Heart left ventricle (tissue), 16 donors: ENCODE measurements at regions not wholly inside any gene's neighbourhood (a gene's known extent, or its start where the extent isn't known, plus 50 kb on each side); places are given as distances from the start of the nearest gene placed in this dataset.

Experiments used
- ATAC-seq, 4 donors: fragments of 200-7000 bp; cut with Tn5 transposase; one replicate each; pipeline ENCODE4 v1.9.1; 2020 to 2022; ENCODE audit warnings: moderate library complexity in 4 of 4, mild to moderate bottlenecking in 3 of 4, moderate number of reproducible peaks in 1 of 4
- DNase-seq, 5 donors: peaks; one replicate each; pipeline ENCODE4 v3.0.0-alpha.2; 2020
- H3K27ac ChIP-seq, 12 donors: fragments of 200-600 bp; sonication (generic) in 4 of 12; one replicate each; pipeline versions ENCODE4 v1.5.0 to v1.8.0; 2016 to 2022; ENCODE audit warnings: mild to moderate bottlenecking in 2 of 12
- H3K27me3 ChIP-seq, 9 donors: fragments of 200-600 bp; sonication (generic) in 2 of 9; one replicate each; pipeline versions ENCODE4 v1.5.1 to v1.8.0; 2016 to 2022; ENCODE audit warnings: mild to moderate bottlenecking in 3 of 9
- H3K36me3 ChIP-seq, 9 donors: fragments of 200-600 bp; sonication (generic) in 2 of 9; one replicate each; pipeline versions ENCODE4 v1.5.0 to v1.8.0; 2018 to 2022; ENCODE audit warnings: mild to moderate bottlenecking in 2 of 9
- H3K4me1 ChIP-seq, 12 donors: fragments of 200-600 bp; sonication (generic) in 4 of 12; one replicate each; pipeline versions ENCODE4 v1.5.0 to v1.8.0; 2016 to 2022; ENCODE audit warnings: mild to moderate bottlenecking in 3 of 12
- H3K4me3 ChIP-seq, 12 donors: fragments of 200-600 bp; sonication (generic) in 4 of 12; one replicate each; pipeline versions ENCODE4 v1.5.0 to v1.8.0; 2017 to 2022; ENCODE audit warnings: mild to moderate bottlenecking in 9 of 12, moderate library complexity in 4 of 12
- H3K9me3 ChIP-seq, 12 donors: fragments of 200-600 bp; sonication (generic) in 4 of 12; one replicate each; pipeline versions ENCODE4 v1.5.0 to v1.8.0; 2016 to 2022; ENCODE audit warnings: mild to moderate bottlenecking in 1 of 12
- POLR2A ChIP-seq, 2 donors: fragments of 450-650 bp; IDR thresholded peaks; one replicate each; pipeline ENCODE4 v1.6.1; 2017; ENCODE audit warnings: antibody characterized with exemption in 2 of 2, mild to moderate bottlenecking in 2 of 2, moderate library complexity in 2 of 2
- WGBS, 4 donors: extraction: QIAGEN DNeasy Blood & Tissue Kit in 2 of 4; methylation state at CpG; one replicate each; pipeline versions ENCODE4 v1.1.5 to v1.1.7; 2013 to 2018; 5-methylcytosine and 5-hydroxymethylcytosine counted together
- intact Hi-C, 10 donors: fragments of 100-400 bp; cut with DNase I; formaldehyde crosslinking; loops; one replicate each; pipeline versions ENCODE4 v1.11.1 to v1.14.2; 2022
- TF ChIP-seq, protein P1 (sequence below), 12 donors: fragments of 200-600 bp; sonication (generic) in 4 of 12; IDR thresholded peaks; one replicate each; pipeline versions ENCODE4 v1.5.0 to v1.8.0; 2018 to 2022; ENCODE audit warnings: antibody characterized with exemption in 12 of 12, mild to moderate bottlenecking in 5 of 12
- donor health status: ischemic (EF 13 %, LVEDD 7.1; RV severe dilation, severe dysfunction).
- donor health status: healthy with polysubstance abuse.
- donor health status: DM: no; HTN: yes; CAD: no.
- donor health status: DM: no; HTN: no; CAD: no.
- donor health status: ischemic (EF 25% LVEDD 6.9; RV normal size, moderate dysfunction).
- donor health status: ischemic (EF 25% LVEDD 5.7; RV mildly dilated, moderate dysfunction).
- donor health status: healthy.
- donor health status: DM: yes; HTN: yes; CAD: no.
- donor health status: ischemic (EF 35%, LVEDD 5.7; RV mildly dilated, moderate dysfunction).
- donor health status: nonischemic (EF 11% LVEDD 7.7; RV severe dilation, severe dysfunction).
- donor health status: DM: yes; HTN: yes; CAD: no.
- donor health status: PGD.
- donor health status: ischemic (EF 29% LVEDD 5.4; RV normal size, mild dysfunction).
- donor health status: nonischemic (EF 23%, LVEDD 6.1; RV moderate dilation, normal function).

GRCh38 chr4:11264346-11264745 lies 164.3 kb downstream of the HS3ST1 start:
- no peaks in the 10 kb centered on the region for H3K27me3 ChIP-seq
- H3K27ac ChIP-seq: no peak overlapping the region
- H3K36me3 ChIP-seq: no peaks in the 10 kb centered on the region
- ATAC-seq (no peak), DNase-seq (no peak)
- intact Hi-C loops: no loop called here
- H3K4me1 ChIP-seq: no peaks in the 10 kb centered on the region
- TF ChIP-seq, protein P1, sequence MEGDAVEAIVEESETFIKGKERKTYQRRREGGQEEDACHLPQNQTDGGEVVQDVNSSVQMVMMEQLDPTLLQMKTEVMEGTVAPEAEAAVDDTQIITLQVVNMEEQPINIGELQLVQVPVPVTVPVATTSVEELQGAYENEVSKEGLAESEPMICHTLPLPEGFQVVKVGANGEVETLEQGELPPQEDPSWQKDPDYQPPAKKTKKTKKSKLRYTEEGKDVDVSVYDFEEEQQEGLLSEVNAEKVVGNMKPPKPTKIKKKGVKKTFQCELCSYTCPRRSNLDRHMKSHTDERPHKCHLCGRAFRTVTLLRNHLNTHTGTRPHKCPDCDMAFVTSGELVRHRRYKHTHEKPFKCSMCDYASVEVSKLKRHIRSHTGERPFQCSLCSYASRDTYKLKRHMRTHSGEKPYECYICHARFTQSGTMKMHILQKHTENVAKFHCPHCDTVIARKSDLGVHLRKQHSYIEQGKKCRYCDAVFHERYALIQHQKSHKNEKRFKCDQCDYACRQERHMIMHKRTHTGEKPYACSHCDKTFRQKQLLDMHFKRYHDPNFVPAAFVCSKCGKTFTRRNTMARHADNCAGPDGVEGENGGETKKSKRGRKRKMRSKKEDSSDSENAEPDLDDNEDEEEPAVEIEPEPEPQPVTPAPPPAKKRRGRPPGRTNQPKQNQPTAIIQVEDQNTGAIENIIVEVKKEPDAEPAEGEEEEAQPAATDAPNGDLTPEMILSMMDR (IDR thresholded peaks at IDR 0.05): no peak
- TF ChIP-seq POLR2A (IDR thresholded peaks at IDR 0.05): no peak
- no peak overlapping the region for H3K4me3 ChIP-seq
- peaks cover 0 to 10% (median 0%) of the 10 kb centered on the region in 12 donors for H3K9me3 ChIP-seq

DNA sequence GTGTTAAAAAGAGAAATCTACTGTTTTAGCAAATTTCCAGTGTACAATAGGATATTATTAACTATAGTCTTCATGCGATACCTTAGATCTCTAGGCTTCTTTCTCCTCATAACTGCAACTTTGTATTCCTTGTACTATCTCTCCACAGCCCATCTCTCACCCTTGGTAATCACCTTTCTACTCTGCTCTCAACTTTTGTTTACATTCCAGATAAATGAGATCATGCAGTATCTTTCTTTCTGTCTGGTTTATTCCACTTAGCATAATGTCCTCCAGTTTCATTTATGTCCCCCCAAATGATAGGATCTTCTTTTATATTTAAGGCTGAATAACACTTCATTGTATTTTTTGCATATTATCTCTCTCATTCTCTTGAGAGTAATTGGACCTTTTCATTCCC lies 165.5 kb downstream of the HS3ST1 start:
- intact Hi-C loops: no loop called here
- no peaks in the 10 kb centered on the region for H3K4me1 ChIP-seq
- H3K27me3 ChIP-seq: no peaks in the 10 kb centered on the region
- TF ChIP-seq, protein P1 (IDR thresholded peaks at IDR 0.05): no peak
- no peak for TF ChIP-seq POLR2A (IDR thresholded peaks at IDR 0.05)
- H3K9me3 ChIP-seq: peaks cover 0 to 10% (median 0%) of the 10 kb centered on the region in 12 donors
- ATAC-seq (no peak), DNase-seq (no peak)
- no peak overlapping the region for H3K27ac ChIP-seq
- no peaks in the 10 kb centered on the region for H3K36me3 ChIP-seq
- H3K4me3 ChIP-seq: no peak overlapping the region
- whole genome bisulfite sequencing, 4 donors: 35 to 78% (median 74%) methylated on average over 1 of the region's 1 CpG

GRCh38 chr4:11261066-11261850 lies 167.4 kb downstream of the HS3ST1 start:
- Histone ChIP-seq H3K4me1 (no peaks in the 10 kb centered on the region), H3K27me3 (no peaks in the 10 kb centered on the region), H3K4me3 (no peak overlapping the region), H3K9me3 (peaks cover 0 to 5% (median 0%) of the 10 kb centered on the region in 12 donors), H3K36me3 (no peaks in the 10 kb centered on the region), H3K27ac (no peak overlapping the region)
- TF ChIP-seq POLR2A (IDR thresholded peaks at IDR 0.05): no peak
- TF ChIP-seq, protein P1 (IDR thresholded peaks at IDR 0.05): no peak
- no peak for ATAC-seq
- DNase-seq: no peak
- intact Hi-C loops: no loop called here
- 91 to 97% (median 93%) methylated on average over 7 of the region's 7 CpGs for WGBS, 4 donors

- no peak for TF ChIP-seq POLR2A (IDR thresholded peaks at IDR 0.05)
- TF ChIP-seq, protein P1 (IDR thresholded peaks at IDR 0.05): no peak
- intact Hi-C loops: no loop called here
Measured at GRCh38 chr4:11259837-11260236, 168.9 kb downstream of the HS3ST1 start.

More at GRCh38 chr4:11259837-11260236, 168.9 kb downstream of the HS3ST1 start:
- no peaks in the 10 kb centered on the region for H3K36me3 ChIP-seq
- H3K4me1 ChIP-seq: no peaks in the 10 kb centered on the region
- WGBS, 4 donors: 65 to 82% (median 79%) methylated on average over 2 of the region's 2 CpGs
- H3K4me3 ChIP-seq: no peak overlapping the region
- DNase-seq (no peak), ATAC-seq (no peak)
- no peaks in the 10 kb centered on the region for H3K27me3 ChIP-seq
- H3K27ac ChIP-seq: no peak overlapping the region
- H3K9me3 ChIP-seq: no peaks in the 10 kb centered on the region
